Neural cell (in vitro differentiated cells): ENCODE measurements at regions not wholly inside any gene's neighbourhood (a gene's known extent, or its start where the extent isn't known, plus 50 kb on each side); places are given as distances from the start of the nearest gene placed in this dataset.

Source experiments
- H2AFZ ChIP-seq: fragments of 200-600, 300-800 bp; sonication (generic), shearing (Covaris generic); 2 replicates; pipeline ENCODE4 v1.6.0; 2014; ENCODE audit warnings: low read depth, mild to moderate bottlenecking, antibody characterized with exemption, low read length, moderate library complexity
- H3F3A ChIP-seq: fragments of 200-600 bp; shearing (Covaris generic); 2 replicates; pipeline ENCODE4 v1.6.1; 2016; ENCODE audit warnings: mild to moderate bottlenecking, moderate library complexity, mixed read lengths, antibody characterized with exemption, low read length; ENCODE audit not compliant: insufficient read depth, poor library complexity, severe bottlenecking
- H3K27ac ChIP-seq: fragments of 200-600, 300-800 bp; sonication (generic), shearing (Covaris generic); 2 replicates; pipeline ENCODE4 v1.5.1; 2014; ENCODE audit warnings: mild to moderate bottlenecking, low read length, moderate library complexity
- H3K27me3 ChIP-seq: fragments of 300-800, 200-600 bp; sonication (generic), shearing (Covaris generic); 2 replicates; pipeline ENCODE4 v1.6.0; 2014; ENCODE audit warnings: mild to moderate bottlenecking, low read depth, low read length, moderate library complexity; ENCODE audit not compliant: insufficient read depth
- H3K36me3 ChIP-seq: fragments of 300-800, 200-600 bp; sonication (generic), shearing (Covaris generic); 2 replicates; pipeline ENCODE4 v1.5.1; 2014; ENCODE audit warnings: mild to moderate bottlenecking, antibody characterized with exemption, low read length, moderate library complexity; ENCODE audit not compliant: insufficient read depth
- H3K4me2 ChIP-seq: fragments of 300-800, 200-600 bp; sonication (generic), shearing (Covaris generic); 2 replicates; pipeline ENCODE4 v1.6.0; 2014; ENCODE audit warnings: mild to moderate bottlenecking, low read length
- H3K4me3 ChIP-seq: fragments of 300-800, 200-600 bp; sonication (generic), shearing (Covaris generic); 2 replicates; pipeline ENCODE4 v1.5.1; 2014; ENCODE audit warnings: mild to moderate bottlenecking, low read length, moderate library complexity
- H3K79me2 ChIP-seq: fragments of 200-600 bp; shearing (Covaris generic); replicated peaks from 2 replicates; pipeline ENCODE4 v1.6.0; 2014; ENCODE audit warnings: mild to moderate bottlenecking, low read length, moderate library complexity; ENCODE audit not compliant: insufficient read depth
- H3K9ac ChIP-seq: fragments of 300-800, 200-600 bp; sonication (generic), shearing (Covaris generic); 2 replicates; pipeline ENCODE4 v1.6.1; 2016; ENCODE audit warnings: mild to moderate bottlenecking, low read length, mixed read lengths
- H3K9me2 ChIP-seq: fragments of 200-600 bp; shearing (Covaris generic); 2 replicates; pipeline ENCODE4 v1.6.1; 2016; ENCODE audit warnings: mild to moderate bottlenecking, low read length, mixed read lengths; ENCODE audit not compliant: insufficient read depth
- H3K9me3 ChIP-seq: fragments of 200-600, 300-800 bp; sonication (generic), shearing (Covaris generic); 2 replicates; pipeline ENCODE4 v1.6.1; 2016; ENCODE audit warnings: mild to moderate bottlenecking, mixed run types, low read length, moderate library complexity, mixed read lengths
- H4K20me1 ChIP-seq: fragments of 200-600 bp; shearing (Covaris generic); 2 replicates; pipeline ENCODE4 v1.6.1; 2016; ENCODE audit warnings: mild to moderate bottlenecking, mixed run types; ENCODE audit not compliant: insufficient read depth
- CTCF ChIP-seq: fragments of 450-650 bp; IDR thresholded peaks from 2 replicates; pipeline ENCODE4 v1.5.1; 2014; ENCODE audit warnings: antibody characterized with exemption, mild to moderate bottlenecking, moderate library complexity; ENCODE audit not compliant: poor library complexity, severe bottlenecking
- EP300 ChIP-seq: fragments of 450-650 bp; conservative IDR thresholded peaks from 2 replicates; pipeline ENCODE4 v1.6.1; 2014; ENCODE audit warnings: antibody characterized with exemption, mild to moderate bottlenecking, moderate library complexity; ENCODE audit not compliant: poor library complexity, severe bottlenecking
- EZH2 ChIP-seq: fragments of 200-600, 300-800 bp; shearing (Covaris generic), sonication (generic); IDR thresholded peaks from 2 replicates; pipeline ENCODE4 v1.6.1; 2014; ENCODE audit warnings: antibody characterized with exemption, low read length, borderline replicate concordance, mild to moderate bottlenecking; ENCODE audit not compliant: insufficient read depth, poor library complexity, severe bottlenecking
- MXI1 ChIP-seq: fragments of 450-650 bp; conservative IDR thresholded peaks from 2 replicates; pipeline ENCODE4 v1.6.1; 2014; ENCODE audit warnings: antibody characterized with exemption, mild to moderate bottlenecking; ENCODE audit not compliant: poor library complexity, severe bottlenecking
- POLR2AphosphoS5 ChIP-seq: IDR thresholded peaks from 2 replicates; pipeline ENCODE4 v1.6.1; 2012
- RAD21 ChIP-seq: fragments of 450-650 bp; conservative IDR thresholded peaks from 2 replicates; pipeline ENCODE4 v1.6.1; 2014; ENCODE audit warnings: antibody characterized with exemption, mild to moderate bottlenecking, moderate library complexity
- REST ChIP-seq: IDR thresholded peaks from 2 replicates; pipeline ENCODE4 v1.6.1; 2012; ENCODE audit warnings: borderline replicate concordance
- SMC3 ChIP-seq: fragments of 450-650 bp; conservative IDR thresholded peaks from 2 replicates; pipeline ENCODE4 v1.6.1; 2014; ENCODE audit warnings: antibody characterized with exemption, mild to moderate bottlenecking, moderate library complexity; ENCODE audit not compliant: poor library complexity
- TAF1 ChIP-seq: IDR thresholded peaks from 2 replicates; pipeline ENCODE4 v1.6.1; 2012; ENCODE audit warnings: low read depth

GRCh38 chr13:87124785-87125074 is 546.4 kb upstream of the SLITRK5 start:
- Histone ChIP-seq H3K4me2 (no peak overlapping the region), H2AFZ (no peak overlapping the region)

GRCh38 chr13:87128036-87128435 is 543.1 kb upstream of the SLITRK5 start:
- Histone ChIP-seq H3K79me2 (no peaks in the 10 kb centered on the region), H3K9me3 (no peaks in the 10 kb centered on the region), H3K36me3 (no peaks in the 10 kb centered on the region), H3K27ac (no peak overlapping the region), H3K9ac (no peak overlapping the region), H3K4me2 (no peak overlapping the region), H3K27me3 (no peaks in the 10 kb centered on the region), H2AFZ (no peak overlapping the region), H4K20me1 (no peaks in the 10 kb centered on the region), H3K9me2 (no peaks in the 10 kb centered on the region), H3F3A (no peaks in the 10 kb centered on the region), H3K4me3 (no peak overlapping the region)
- no peak for TF ChIP-seq RAD21
- TF ChIP-seq EP300: no peak
- TF ChIP-seq REST: no peak
- TF ChIP-seq MXI1: no peak
- TF ChIP-seq POLR2AphosphoS5: no peak
- no peak for TF ChIP-seq EZH2
- no peak for TF ChIP-seq TAF1

More at GRCh38 chr13:87124785-87125074, 546.4 kb upstream of the SLITRK5 start:
- H3K27ac ChIP-seq: no peak overlapping the region
- H3K79me2 ChIP-seq: no peaks in the 10 kb centered on the region
- H3F3A ChIP-seq: no peaks in the 10 kb centered on the region
- no peaks in the 10 kb centered on the region for H3K27me3 ChIP-seq
- H3K9me2 ChIP-seq: no peaks in the 10 kb centered on the region
- no peaks in the 10 kb centered on the region for H3K9me3 ChIP-seq
- no peak for TF ChIP-seq EZH2
- TF ChIP-seq MXI1: no peak
- TF ChIP-seq EP300: no peak
- no peaks in the 10 kb centered on the region for H4K20me1 ChIP-seq
- H3K9ac ChIP-seq: no peak overlapping the region
- no peaks in the 10 kb centered on the region for H3K36me3 ChIP-seq
- no peak overlapping the region for H3K4me3 ChIP-seq

- H3K9me3 ChIP-seq: no peaks in the 10 kb centered on the region
- H3K36me3 ChIP-seq: no peaks in the 10 kb centered on the region
- no peaks in the 10 kb centered on the region for H4K20me1 ChIP-seq
- H3K27me3 ChIP-seq: no peaks in the 10 kb centered on the region
- no peak overlapping the region for H3K4me2 ChIP-seq
- no peaks in the 10 kb centered on the region for H3K79me2 ChIP-seq
- no peaks in the 10 kb centered on the region for H3K9me2 ChIP-seq
- no peak overlapping the region for H3K27ac ChIP-seq
- H3K9ac ChIP-seq: no peak overlapping the region
- H2AFZ ChIP-seq: no peak overlapping the region
- H3F3A ChIP-seq: no peaks in the 10 kb centered on the region
- TF ChIP-seq EZH2: no peak
- no peak for TF ChIP-seq EP300
- no peak for TF ChIP-seq TAF1
- TF ChIP-seq POLR2AphosphoS5: no peak
- TF ChIP-seq SMC3: no peak
- TF ChIP-seq REST: no peak
- TF ChIP-seq RAD21: no peak
- TF ChIP-seq CTCF: no peak
- TF ChIP-seq MXI1: no peak
- no peak overlapping the region for H3K4me3 ChIP-seq
Observed at GRCh38 chr13:87128491-87128890, 542.7 kb upstream of the SLITRK5 start.
